ENCODE measurements at regions not wholly inside any gene's neighbourhood (a gene's known extent, or its start where the extent isn't known, plus 50 kb on each side); places are given as distances from the start of the nearest gene placed in this dataset.

- no peak for TF ChIP-seq POLR2A (IDR thresholded peaks at IDR 0.05; ENCODE audit: low read length)
- TF ChIP-seq GATA1 (IDR thresholded peaks at IDR 0.05; ENCODE audit: low read depth, low read length): no peak
These were observed 94.5 kb downstream of the PCTP start for GRCh38 chr17:55845385-55845784.

Data from erythroblast (primary cell).